Lower lobe of right lung (tissue), 2 donors: ENCODE measurements at regions not wholly inside any gene's neighbourhood (a gene's known extent, or its start where the extent isn't known, plus 50 kb on each side); places are given as distances from the start of the nearest gene placed in this dataset.
A peak's percentile ranks its signal among the peaks of the same experiment; 100 is the strongest.

Experiments used
- ATAC-seq, 2 donors: fragments of 200-7000 bp; cut with Tn5 transposase; one replicate each; pipeline ENCODE4 v1.9.1; 2020 to 2022; ENCODE audit warnings: mild to moderate bottlenecking in 2 of 2, moderate library complexity in 2 of 2
- DNase-seq: peaks from one replicate; pipeline ENCODE4 v3.0.0-alpha.2; 2020
- H3K27ac ChIP-seq: fragments of 200-600 bp; one replicate; pipeline ENCODE4 v1.8.0; 2022
- H3K27me3 ChIP-seq: fragments of 200-600 bp; one replicate; pipeline ENCODE4 v1.8.0; 2022; ENCODE audit warnings: low read depth
- H3K36me3 ChIP-seq: fragments of 200-600 bp; one replicate; pipeline ENCODE4 v1.8.0; 2022; ENCODE audit warnings: mild to moderate bottlenecking
- H3K4me1 ChIP-seq: fragments of 200-600 bp; one replicate; pipeline ENCODE4 v1.8.0; 2022
- H3K4me3 ChIP-seq: fragments of 200-600 bp; one replicate; pipeline ENCODE4 v1.8.0; 2022; ENCODE audit warnings: mild to moderate bottlenecking
- H3K9me3 ChIP-seq: fragments of 200-600 bp; one replicate; pipeline ENCODE4 v1.8.0; 2022
- intact Hi-C: fragments of 100-400 bp; cut with DNase I; formaldehyde crosslinking; loops from one replicate; pipeline ENCODE4 v1.11.0; 2022
- TF ChIP-seq, protein P1 (sequence below): fragments of 200-600 bp; IDR thresholded peaks from one replicate; pipeline ENCODE4 v1.8.0; 2022; ENCODE audit warnings: antibody characterized with exemption, mild to moderate bottlenecking
- donor health status: DM: no; HTN: yes; CAD: no; lungs with severe emphysema.

DNA sequence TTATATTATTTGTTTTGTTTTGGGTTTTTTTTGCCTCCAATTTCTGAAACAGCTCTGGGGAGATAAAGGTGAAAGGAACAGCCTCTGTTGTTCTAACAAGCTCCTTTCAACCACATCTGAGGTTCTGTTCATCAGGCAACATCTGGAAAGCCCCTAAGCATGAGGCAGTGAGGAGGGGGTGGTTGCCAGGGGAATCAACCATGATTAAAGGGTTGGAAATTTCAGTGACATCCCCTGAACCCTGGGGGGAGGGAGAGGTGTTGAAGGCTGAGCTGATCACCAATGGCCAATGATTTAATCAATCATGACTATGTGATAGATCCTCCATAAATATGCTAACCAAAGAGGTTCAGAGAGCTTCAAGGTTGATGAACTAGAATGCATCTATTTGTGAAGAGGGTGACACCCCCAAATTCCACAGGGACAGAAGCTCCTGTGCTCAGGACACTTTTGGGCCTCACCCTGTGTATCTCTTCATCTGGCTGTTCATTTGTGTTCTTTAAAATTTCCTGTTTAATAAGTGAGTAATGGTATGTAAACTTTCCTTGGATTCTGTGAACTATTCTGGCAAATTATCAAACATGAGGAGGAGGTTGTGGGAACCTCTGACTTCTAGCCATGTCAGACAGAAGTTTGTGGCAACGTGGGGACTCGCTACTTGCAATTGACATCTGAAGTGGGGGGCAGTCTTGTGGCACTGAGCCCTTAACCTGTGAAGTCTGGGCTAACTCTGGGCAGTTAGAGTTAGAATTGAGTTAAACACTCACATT is 221.3 kb downstream of the NHLRC3 start:
- TF ChIP-seq, protein P1, sequence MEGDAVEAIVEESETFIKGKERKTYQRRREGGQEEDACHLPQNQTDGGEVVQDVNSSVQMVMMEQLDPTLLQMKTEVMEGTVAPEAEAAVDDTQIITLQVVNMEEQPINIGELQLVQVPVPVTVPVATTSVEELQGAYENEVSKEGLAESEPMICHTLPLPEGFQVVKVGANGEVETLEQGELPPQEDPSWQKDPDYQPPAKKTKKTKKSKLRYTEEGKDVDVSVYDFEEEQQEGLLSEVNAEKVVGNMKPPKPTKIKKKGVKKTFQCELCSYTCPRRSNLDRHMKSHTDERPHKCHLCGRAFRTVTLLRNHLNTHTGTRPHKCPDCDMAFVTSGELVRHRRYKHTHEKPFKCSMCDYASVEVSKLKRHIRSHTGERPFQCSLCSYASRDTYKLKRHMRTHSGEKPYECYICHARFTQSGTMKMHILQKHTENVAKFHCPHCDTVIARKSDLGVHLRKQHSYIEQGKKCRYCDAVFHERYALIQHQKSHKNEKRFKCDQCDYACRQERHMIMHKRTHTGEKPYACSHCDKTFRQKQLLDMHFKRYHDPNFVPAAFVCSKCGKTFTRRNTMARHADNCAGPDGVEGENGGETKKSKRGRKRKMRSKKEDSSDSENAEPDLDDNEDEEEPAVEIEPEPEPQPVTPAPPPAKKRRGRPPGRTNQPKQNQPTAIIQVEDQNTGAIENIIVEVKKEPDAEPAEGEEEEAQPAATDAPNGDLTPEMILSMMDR = no peak
- no peaks in the 10 kb centered on the region for H3K9me3 ChIP-seq
- intact Hi-C loops = no loop called here
- H3K27me3 ChIP-seq = no peaks in the 10 kb centered on the region
- H3K36me3 ChIP-seq = no peaks in the 10 kb centered on the region
- H3K4me1 ChIP-seq = peaks cover 32% of the 10 kb centered on the region
- no peak for DNase-seq
- H3K4me3 ChIP-seq = no peak overlapping the region
- peak overlapping the region; percentile 19 for H3K27ac ChIP-seq
- ATAC-seq = no peak

GRCh38 chr13:39263033-39263432 is 224.8 kb downstream of the NHLRC3 start:
- H3K9me3 ChIP-seq = no peaks in the 10 kb centered on the region
- no peaks in the 10 kb centered on the region for H3K27me3 ChIP-seq
- H3K4me3 ChIP-seq = no peak overlapping the region
- intact Hi-C loops = no loop called here
- DNase-seq = no peak
- TF ChIP-seq, protein P1 = peak; percentile 64
- H3K4me1 ChIP-seq = peaks cover 32% of the 10 kb centered on the region
- ATAC-seq = peak; percentile 77 to 80
- H3K36me3 ChIP-seq = no peaks in the 10 kb centered on the region
- H3K27ac ChIP-seq = no peak overlapping the region

- intact Hi-C loops = no loop called here
- Histone ChIP-seq H3K27ac (no peak overlapping the region), H3K9me3 (no peaks in the 10 kb centered on the region), H3K4me1 (peaks cover 32% of the 10 kb centered on the region), H3K4me3 (no peak overlapping the region), H3K27me3 (no peaks in the 10 kb centered on the region), H3K36me3 (no peaks in the 10 kb centered on the region)
- ATAC-seq = no peak
- DNase-seq = no peak
- TF ChIP-seq, protein P1 = no peak
These were observed 225.3 kb downstream of the NHLRC3 start for GRCh38 chr13:39263531-39263930.

DNA sequence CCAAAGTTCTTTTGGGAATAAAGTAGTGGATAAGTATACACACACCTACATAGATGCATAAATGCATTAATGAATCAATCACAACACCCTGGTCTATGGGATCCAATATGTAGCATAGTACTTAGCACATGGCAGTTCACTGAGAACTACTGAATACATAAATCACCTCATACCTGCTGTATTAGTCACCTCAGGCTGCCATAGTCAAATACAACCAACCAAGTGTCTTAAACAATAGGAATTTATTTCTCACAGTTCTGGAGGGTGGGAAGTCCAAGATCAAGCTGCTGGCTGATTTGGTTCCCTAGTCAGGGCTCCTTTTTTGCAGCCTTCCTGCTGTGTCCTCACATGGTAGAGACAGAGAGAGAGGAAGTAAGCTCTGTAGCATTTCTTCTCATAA is 228.2 kb downstream of the NHLRC3 start:
- Histone ChIP-seq H3K27ac (no peak overlapping the region), H3K27me3 (no peaks in the 10 kb centered on the region), H3K36me3 (no peaks in the 10 kb centered on the region), H3K9me3 (no peaks in the 10 kb centered on the region), H3K4me1 (peaks cover 10% of the 10 kb centered on the region), H3K4me3 (no peak overlapping the region)
- intact Hi-C loops = no loop called here
- TF ChIP-seq, protein P1 = no peak
- DNase-seq (no peak), ATAC-seq (no peak)

- no peaks in the 10 kb centered on the region for H3K9me3 ChIP-seq
- intact Hi-C loops = no loop called here
- no peak for ATAC-seq
These were observed 230.1 kb downstream of the NHLRC3 start for GRCh38 chr13:39268398-39268797.

More at GRCh38 chr13:39268398-39268797, 230.1 kb downstream of the NHLRC3 start:
- no peak overlapping the region for H3K4me3 ChIP-seq
- H3K4me1 ChIP-seq = no peaks in the 10 kb centered on the region
- TF ChIP-seq, protein P1 = no peak
- no peaks in the 10 kb centered on the region for H3K27me3 ChIP-seq
- no peak for DNase-seq
- no peak overlapping the region for H3K27ac ChIP-seq
- H3K36me3 ChIP-seq = no peaks in the 10 kb centered on the region
